SH-SY5Y (cell line): ENCODE measurements at regions not wholly inside any gene's neighbourhood (a gene's known extent, or its start where the extent isn't known, plus 50 kb on each side); places are given as distances from the start of the nearest gene placed in this dataset.

Experiments used
- GATA2 ChIP-seq: IDR thresholded peaks from 2 replicates; pipeline ENCODE4 v1.6.1; 2011; ENCODE audit warnings: mild to moderate bottlenecking, low read depth, low read length
- GATA3 ChIP-seq: IDR thresholded peaks from 2 replicates; pipeline ENCODE4 v1.6.1; 2011; ENCODE audit warnings: low read depth, mild to moderate bottlenecking, low read length, moderate library complexity

GRCh38 chr12:13343375-13343774 is 146.8 kb downstream of the EMP1 start:
- TF ChIP-seq GATA3 (no peak), GATA2 (no peak)
